Kidney (tissue), 13 donors: ENCODE measurements at regions not wholly inside any gene's neighbourhood (a gene's known extent, or its start where the extent isn't known, plus 50 kb on each side); places are given as distances from the start of the nearest gene placed in this dataset.
A peak's percentile ranks its signal among the peaks of the same experiment; 100 is the strongest.

Source experiments
- DNase-seq, 5 donors: peaks; one replicate each; pipeline ENCODE4 v3.0.0-alpha.2; 2013 to 2020
- FAIRE-seq: peaks from 2 replicates; lab custom pipeline; 2012; peaks lifted over from hg19 to GRCh38; lab: Jason Lieb, UNC
- H3K27ac ChIP-seq, 2 donors: one replicate each; pipeline ENCODE4 v1.7.0; 2013; ENCODE audit warnings: low read depth in 2 of 2, low read length in 2 of 2, inconsistent platforms in 1 of 2
- H3K27me3 ChIP-seq: one replicate; pipeline ENCODE4 v1.7.1; 2013; ENCODE audit warnings: low read length, inconsistent platforms; ENCODE audit not compliant: control insufficient read depth, insufficient read depth
- H3K36me3 ChIP-seq, 3 donors: one replicate each; pipeline versions ENCODE4 v1.7.0 to v1.7.1; 2013; ENCODE audit warnings: low read length in 3 of 3, control low read depth in 1 of 3, inconsistent platforms in 1 of 3; ENCODE audit not compliant: insufficient read depth in 3 of 3, control insufficient read depth in 2 of 3
- H3K4me1 ChIP-seq, 3 donors: one replicate each; pipeline versions ENCODE4 v1.7.0 to v1.7.1; 2013; ENCODE audit warnings: low read length in 3 of 3, inconsistent platforms in 1 of 3, low read depth in 1 of 3; ENCODE audit not compliant: control insufficient read depth in 2 of 3, insufficient read depth in 2 of 3
- H3K4me3 ChIP-seq, 3 donors: one replicate each; pipeline versions ENCODE4 v1.7.0 to v1.8.1; 2013; ENCODE audit warnings: low read length in 3 of 3, control low read depth in 1 of 3, inconsistent platforms in 1 of 3
- H3K9ac ChIP-seq, 3 donors: one replicate each; pipeline versions ENCODE4 v1.7.0 to v1.7.1; 2013; ENCODE audit warnings: low read length in 3 of 3, control low read depth in 1 of 3, inconsistent platforms in 1 of 3
- H3K9me3 ChIP-seq, 3 donors: one replicate each; pipeline versions ENCODE4 v1.7.0 to v1.7.1; 2013; ENCODE audit warnings: low read length in 3 of 3, control low read depth in 1 of 3, inconsistent platforms in 1 of 3; ENCODE audit not compliant: control insufficient read depth in 2 of 3, insufficient read depth in 1 of 3
- CTCF ChIP-seq: IDR thresholded peaks from 3 replicates; pipeline ENCODE4 v1.5.1; 2012; ENCODE audit warnings: mild to moderate bottlenecking, moderate library complexity, borderline replicate concordance; ENCODE audit not compliant: insufficient read depth; ENCODE audit errors: extremely low read depth
- intact Hi-C: fragments of 100-400 bp; cut with DNase I; formaldehyde crosslinking; loops from one replicate; pipeline ENCODE4 v1.11.1; 2022
- donor health status: control.
- donor health status: control.
- donor health status: control.
- donor health status: control.
- donor health status: control.
- donor health status: DM: yes; HTN: yes; CAD: no.
- donor health status: Normal renal cell carcinoma (clear cell type).

GRCh38 chr15:29393443-29393842, 123.8 kb upstream of the NSMCE3 start:
- Histone ChIP-seq H3K27ac (no peak overlapping the region), H3K36me3 (no peaks in the 10 kb centered on the region), H3K4me1 (no peaks in the 10 kb centered on the region), H3K9ac (no peak overlapping the region), H3K4me3 (no peak overlapping the region), H3K27me3 (no peaks in the 10 kb centered on the region), H3K9me3 (peaks cover 0 to 3% (median 0%) of the 10 kb centered on the region in 3 donors)
- intact Hi-C loops: no loop called here
- no peak for FAIRE-seq
- no peak for DNase-seq
- TF ChIP-seq CTCF: no peak

GRCh38 chr15:29392358-29392757, 122.7 kb upstream of the NSMCE3 start:
- Histone ChIP-seq H3K27me3 (no peaks in the 10 kb centered on the region), H3K36me3 (no peaks in the 10 kb centered on the region), H3K4me3 (no peak overlapping the region), H3K27ac (no peak overlapping the region), H3K9ac (no peak overlapping the region), H3K9me3 (peaks cover 0 to 3% (median 0%) of the 10 kb centered on the region in 3 donors), H3K4me1 (no peaks in the 10 kb centered on the region)
- DNase-seq (no peak), FAIRE-seq (no peak)
- intact Hi-C loops: no loop called here
- TF ChIP-seq CTCF: no peak

GRCh38 chr15:29390051-29390450, 120.4 kb upstream of the NSMCE3 start:
- intact Hi-C loops: no loop called here
- no peak overlapping the region for H3K27ac ChIP-seq
- H3K9ac ChIP-seq: no peak overlapping the region
- H3K36me3 ChIP-seq: no peaks in the 10 kb centered on the region
- H3K27me3 ChIP-seq: no peaks in the 10 kb centered on the region
- H3K4me1 ChIP-seq: no peaks in the 10 kb centered on the region
- DNase-seq (peak in 2 of 5 donors; percentile 51 to 61), FAIRE-seq (no peak)
- no peak for TF ChIP-seq CTCF
- H3K4me3 ChIP-seq: no peak overlapping the region
- peaks cover 0 to 3% (median 0%) of the 10 kb centered on the region in 3 donors for H3K9me3 ChIP-seq

- H3K9me3 ChIP-seq: no peaks in the 10 kb centered on the region
- FAIRE-seq (no peak), DNase-seq (no peak)
- H3K27ac ChIP-seq: no peak overlapping the region
- H3K36me3 ChIP-seq: no peaks in the 10 kb centered on the region
- no peaks in the 10 kb centered on the region for H3K27me3 ChIP-seq
- no peak for TF ChIP-seq CTCF
- H3K9ac ChIP-seq: no peak overlapping the region
- no peak overlapping the region for H3K4me3 ChIP-seq
- H3K4me1 ChIP-seq: no peaks in the 10 kb centered on the region
- intact Hi-C loops: no loop called here
Observed at GRCh38 chr15:29386523-29386922, 116.9 kb upstream of the NSMCE3 start.
